OCI-LY7 (cell line): ENCODE measurements at regions not wholly inside any gene's neighbourhood (a gene's known extent, or its start where the extent isn't known, plus 50 kb on each side); places are given as distances from the start of the nearest gene placed in this dataset.

ENCODE experiments used
- BruUV-seq: library from RNA; stranded (reverse); fragments of 400-500 nt; replicated peaks from 2 replicates; lab custom pipeline; 2021; lab: Mats Ljungman, UMichigan
- CTCF ChIA-PET: fragments of 300-600 bp; sonication (Branson Sonifier 250); formaldehyde crosslinking; loops from one replicate; lab custom pipeline; 2022; ENCODE audit warnings: antibody characterized with exemption; ENCODE audit not compliant: unreplicated experiment; lab: Charles Lee
- POLR2A ChIA-PET: fragments of 300-600 bp; sonication (Branson Sonifier 250); formaldehyde crosslinking; loops from one replicate; lab custom pipeline; 2022; ENCODE audit warnings: antibody characterized with exemption; lab: Charles Lee
- DNase-seq: peaks from one replicate; pipeline ENCODE4 v3.0.0-alpha.2; 2015; ENCODE audit warnings: low spot score
- H2AFZ ChIP-seq: fragments of 200-600 bp; sonication (generic), shearing (Covaris generic); 2 replicates; pipeline ENCODE4 v1.6.1; 2014; ENCODE audit warnings: mild to moderate bottlenecking, antibody characterized with exemption, low read length, moderate library complexity
- H3K27ac ChIP-seq: fragments of 200-600 bp; sonication (generic); 2 replicates; pipeline ENCODE4 v1.5.1; 2014; ENCODE audit warnings: mixed run types, low read depth, mild to moderate bottlenecking, moderate library complexity, low read length, inconsistent platforms; ENCODE audit not compliant: poor library complexity, severe bottlenecking
- H3K36me3 ChIP-seq: fragments of 200-600 bp; sonication (generic); 2 replicates; pipeline ENCODE4 v1.6.1; 2014; ENCODE audit warnings: mild to moderate bottlenecking, antibody characterized with exemption, low read length, moderate library complexity, mixed read lengths; ENCODE audit not compliant: insufficient read depth
- H3K4me1 ChIP-seq: fragments of 200-600 bp; sonication (generic); 2 replicates; pipeline ENCODE4 v1.5.1; 2014; ENCODE audit warnings: mild to moderate bottlenecking, low read length; ENCODE audit not compliant: insufficient read depth, poor library complexity, severe bottlenecking
- H3K4me2 ChIP-seq: fragments of 200-600 bp; sonication (generic); 2 replicates; pipeline ENCODE4 v1.6.1; 2014; ENCODE audit warnings: mild to moderate bottlenecking, low read length
- H3K4me3 ChIP-seq: fragments of 200-600 bp; sonication (generic); 2 replicates; pipeline ENCODE4 v1.5.1; 2014; ENCODE audit warnings: mild to moderate bottlenecking, low read depth, low read length; ENCODE audit not compliant: poor library complexity, severe bottlenecking
- H3K79me2 ChIP-seq: fragments of 200-600 bp; sonication (generic); 2 replicates; pipeline ENCODE4 v1.6.1; 2016; ENCODE audit warnings: low read depth, mild to moderate bottlenecking, low read length, moderate library complexity, mixed read lengths; ENCODE audit not compliant: insufficient read depth
- H3K9me2 ChIP-seq: fragments of 200-600 bp; sonication (generic); 2 replicates; pipeline ENCODE4 v1.6.1; 2016; ENCODE audit warnings: mild to moderate bottlenecking, low read length, mixed read lengths; ENCODE audit not compliant: insufficient read depth
- H3K9me3 ChIP-seq: fragments of 200-600 bp; sonication (generic); 2 replicates; pipeline ENCODE4 v1.6.1; 2014; ENCODE audit warnings: mild to moderate bottlenecking, mixed run types, low read length, mixed read lengths
- H4K20me1 ChIP-seq: fragments of 200-600 bp; sonication (generic); 2 replicates; pipeline ENCODE4 v1.6.1; 2014; ENCODE audit warnings: mild to moderate bottlenecking, antibody characterized with exemption, low read length, moderate library complexity, mixed read lengths; ENCODE audit not compliant: insufficient read depth
- EZH2phosphoT487 ChIP-seq: fragments of 200-600 bp; sonication (generic); IDR thresholded peaks from 2 replicates; pipeline ENCODE4 v1.6.1; 2018; ENCODE audit warnings: low read depth, borderline replicate concordance, mild to moderate bottlenecking, mixed run types, antibody characterized with exemption, low read length, moderate library complexity, mixed read lengths
- intact Hi-C: fragments of 100-400 bp; cut with micrococcal nuclease; formaldehyde crosslinking; loops from one replicate; pipeline ENCODE4 v1.10.0; 2022; ENCODE audit not compliant: unreplicated experiment
- TF ChIP-seq, protein P1 (sequence below): fragments of 200-600 bp; sonication (generic); conservative IDR thresholded peaks from 2 replicates; pipeline ENCODE4 v1.5.1; 2014; ENCODE audit warnings: mild to moderate bottlenecking, antibody characterized with exemption, low read length, moderate library complexity, mixed read lengths

DNA sequence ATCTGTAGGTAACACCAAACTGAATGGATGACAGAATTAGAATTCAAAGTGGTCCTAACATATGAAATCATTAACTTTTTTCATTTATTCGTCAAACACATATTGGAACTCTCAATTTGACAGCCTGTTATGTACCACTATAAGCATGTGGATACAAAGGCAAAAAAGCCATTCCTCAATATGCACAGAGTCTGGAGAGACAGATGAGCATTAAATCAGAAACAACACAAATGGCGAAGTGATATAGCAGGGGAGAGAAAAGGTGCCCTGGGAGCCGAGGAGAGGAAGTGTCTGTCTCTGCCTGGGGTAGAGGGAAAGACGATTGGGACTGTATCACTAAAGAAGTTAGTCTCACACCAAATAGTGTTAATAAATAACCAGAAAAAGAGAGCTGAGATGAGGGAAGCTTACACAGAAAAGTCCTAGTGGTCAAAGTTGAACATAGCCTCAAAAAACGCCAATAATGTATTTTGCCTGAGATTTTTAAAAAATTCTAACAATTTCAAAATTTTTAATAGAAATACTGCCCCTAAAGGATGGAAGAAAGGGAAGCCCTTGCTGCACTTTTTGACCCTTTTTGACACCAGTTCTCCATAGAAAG, 417.5 kb downstream of the TUSC7 start:
- H3K9me2 ChIP-seq, result no peaks in the 10 kb centered on the region
- DNase-seq, result no peak
- H3K36me3 ChIP-seq, result no peaks in the 10 kb centered on the region
- no peak overlapping the region for H3K4me2 ChIP-seq
- H3K27ac ChIP-seq, result no peak overlapping the region
- CTCF ChIA-PET, result no interaction called here
- BruUV-seq, result no TSS peak
- POLR2A ChIA-PET, result no interaction called here
- H2AFZ ChIP-seq, result no peak overlapping the region
- no peaks in the 10 kb centered on the region for H4K20me1 ChIP-seq
- intact Hi-C loops, result no loop called here
- H3K4me3 ChIP-seq, result no peak overlapping the region
- H3K9me3 ChIP-seq, result no peaks in the 10 kb centered on the region
- H3K79me2 ChIP-seq, result no peaks in the 10 kb centered on the region
- no peaks in the 10 kb centered on the region for H3K4me1 ChIP-seq
- TF ChIP-seq EZH2phosphoT487, result no peak
- TF ChIP-seq, protein P1, sequence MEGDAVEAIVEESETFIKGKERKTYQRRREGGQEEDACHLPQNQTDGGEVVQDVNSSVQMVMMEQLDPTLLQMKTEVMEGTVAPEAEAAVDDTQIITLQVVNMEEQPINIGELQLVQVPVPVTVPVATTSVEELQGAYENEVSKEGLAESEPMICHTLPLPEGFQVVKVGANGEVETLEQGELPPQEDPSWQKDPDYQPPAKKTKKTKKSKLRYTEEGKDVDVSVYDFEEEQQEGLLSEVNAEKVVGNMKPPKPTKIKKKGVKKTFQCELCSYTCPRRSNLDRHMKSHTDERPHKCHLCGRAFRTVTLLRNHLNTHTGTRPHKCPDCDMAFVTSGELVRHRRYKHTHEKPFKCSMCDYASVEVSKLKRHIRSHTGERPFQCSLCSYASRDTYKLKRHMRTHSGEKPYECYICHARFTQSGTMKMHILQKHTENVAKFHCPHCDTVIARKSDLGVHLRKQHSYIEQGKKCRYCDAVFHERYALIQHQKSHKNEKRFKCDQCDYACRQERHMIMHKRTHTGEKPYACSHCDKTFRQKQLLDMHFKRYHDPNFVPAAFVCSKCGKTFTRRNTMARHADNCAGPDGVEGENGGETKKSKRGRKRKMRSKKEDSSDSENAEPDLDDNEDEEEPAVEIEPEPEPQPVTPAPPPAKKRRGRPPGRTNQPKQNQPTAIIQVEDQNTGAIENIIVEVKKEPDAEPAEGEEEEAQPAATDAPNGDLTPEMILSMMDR, result no peak

DNA sequence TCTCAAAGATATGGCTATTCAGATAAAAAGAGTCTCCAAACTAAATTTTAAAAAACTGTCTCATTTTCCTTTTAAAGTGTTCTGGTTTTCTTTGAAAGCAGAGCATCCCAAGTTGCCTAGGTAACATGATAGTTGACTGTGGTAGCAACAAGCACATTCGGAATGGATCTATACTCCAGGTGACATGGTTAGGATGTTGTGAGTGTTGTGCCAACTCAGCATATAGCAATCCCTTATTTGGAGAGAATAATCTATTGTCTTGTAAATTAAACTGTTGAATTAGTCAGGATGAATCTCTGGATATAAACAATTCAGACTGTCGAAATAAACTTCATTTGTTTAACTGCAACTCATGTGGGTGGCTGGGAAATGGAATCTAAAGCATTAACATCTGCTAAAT, 418.6 kb downstream of the TUSC7 start:
- BruUV-seq, result no TSS peak
- Histone ChIP-seq H3K4me1 (no peaks in the 10 kb centered on the region), H3K27ac (no peak overlapping the region), H3K79me2 (no peaks in the 10 kb centered on the region), H3K4me2 (no peak overlapping the region), H3K9me3 (no peaks in the 10 kb centered on the region), H3K4me3 (no peak overlapping the region), H2AFZ (no peak overlapping the region), H3K9me2 (no peaks in the 10 kb centered on the region), H4K20me1 (no peaks in the 10 kb centered on the region), H3K36me3 (no peaks in the 10 kb centered on the region)
- intact Hi-C loops, result no loop called here
- no peak for TF ChIP-seq EZH2phosphoT487
- TF ChIP-seq, protein P1, result no peak
- ChIA-PET CTCF (no interaction called here), POLR2A (interaction anchor here (0.6 kb wide), 1 partner anchor 103 kb away, joined by 3 read pairs; no protein-coding TSS in a partner anchor)
- DNase-seq, result no peak

DNA sequence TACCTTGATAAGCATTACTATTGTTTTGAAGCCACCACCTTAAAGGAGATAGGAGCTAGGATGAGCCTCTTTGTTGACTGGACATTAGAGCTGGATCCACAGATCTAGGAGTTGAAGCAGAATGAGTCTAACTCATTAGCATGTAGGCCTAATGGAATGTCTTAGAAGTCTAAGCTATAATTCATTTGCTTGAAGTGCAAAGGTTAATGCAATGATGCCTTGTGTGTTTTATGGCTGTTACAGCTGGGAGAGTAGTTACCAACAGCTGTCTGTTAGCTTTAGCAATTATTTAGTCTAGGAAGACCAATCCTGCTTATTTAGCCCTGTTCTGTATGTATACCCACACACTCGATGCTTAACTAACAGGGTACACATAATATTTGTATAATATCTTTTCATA, 419.3 kb downstream of the TUSC7 start:
- intact Hi-C loops, result no loop called here
- CTCF ChIA-PET, result no interaction called here
- POLR2A ChIA-PET, result no interaction called here

More for the DNA sequence above, 419.3 kb downstream of the TUSC7 start:
- no peak overlapping the region for H3K4me2 ChIP-seq
- no peaks in the 10 kb centered on the region for H3K36me3 ChIP-seq
- H2AFZ ChIP-seq, result no peak overlapping the region
- no peak overlapping the region for H3K27ac ChIP-seq
- no peak for DNase-seq
- H3K9me2 ChIP-seq, result no peaks in the 10 kb centered on the region
- TF ChIP-seq, protein P1, result no peak
- TF ChIP-seq EZH2phosphoT487, result no peak
- H3K4me3 ChIP-seq, result no peak overlapping the region
- H3K79me2 ChIP-seq, result no peaks in the 10 kb centered on the region
- H3K9me3 ChIP-seq, result no peaks in the 10 kb centered on the region
- no peaks in the 10 kb centered on the region for H3K4me1 ChIP-seq
- no TSS peak for BruUV-seq
- no peaks in the 10 kb centered on the region for H4K20me1 ChIP-seq
